Neural progenitor cell (in vitro differentiated cells): ENCODE measurements at regions not wholly inside any gene's neighbourhood (a gene's known extent, or its start where the extent isn't known, plus 50 kb on each side); places are given as distances from the start of the nearest gene placed in this dataset.
A peak's percentile ranks its signal among the peaks of the same experiment; 100 is the strongest.

Source experiments
- DNase-seq: peaks from one replicate; pipeline ENCODE4 v3.0.0-alpha.2; 2016; ENCODE audit warnings: low spot score
- H2AFZ ChIP-seq: fragments of 200-600 bp; sonication (generic); replicated peaks from 2 replicates; pipeline ENCODE4 v1.6.1; 2016; ENCODE audit warnings: antibody characterized with exemption
- H3F3A ChIP-seq: fragments of 200-600 bp; sonication (generic); 2 replicates; pipeline ENCODE4 v1.6.1; 2016; ENCODE audit warnings: antibody characterized with exemption, low read depth
- H3K27ac ChIP-seq: fragments of 200-600 bp; sonication (generic); 2 replicates; pipeline ENCODE4 v1.5.1; 2016; ENCODE audit warnings: mild to moderate bottlenecking
- H3K27me3 ChIP-seq: fragments of 200-600 bp; sonication (generic); 2 replicates; pipeline ENCODE4 v1.6.1; 2016; ENCODE audit warnings: mild to moderate bottlenecking, moderate library complexity
- H3K36me3 ChIP-seq: fragments of 200-600 bp; sonication (generic); 2 replicates; pipeline ENCODE4 v1.5.1; 2016
- H3K4me1 ChIP-seq: fragments of 200-600 bp; sonication (generic); 2 replicates; pipeline ENCODE4 v1.6.1; 2016; ENCODE audit warnings: mixed run types
- H3K4me2 ChIP-seq: fragments of 200-600 bp; sonication (generic); 2 replicates; pipeline ENCODE4 v1.6.1; 2016
- H3K4me3 ChIP-seq: fragments of 200-600 bp; sonication (generic); 2 replicates; pipeline ENCODE4 v1.5.1; 2016
- H3K79me2 ChIP-seq: fragments of 200-600 bp; sonication (generic); 2 replicates; pipeline ENCODE4 v1.6.1; 2016; ENCODE audit warnings: low read depth
- H3K9ac ChIP-seq: fragments of 200-600 bp; sonication (generic); 2 replicates; pipeline ENCODE4 v1.6.1; 2016
- H3K9me3 ChIP-seq: fragments of 200-600 bp; sonication (generic); 2 replicates; pipeline ENCODE4 v1.5.1; 2016; ENCODE audit warnings: low read depth
- H4K20me1 ChIP-seq: fragments of 200-600 bp; sonication (generic); 2 replicates; pipeline ENCODE4 v1.6.1; 2016; ENCODE audit warnings: low read depth
- H3K27ac Mint-ChIP-seq: 3 replicates; pipeline ENCODE4 v1.8.0; 2021; ENCODE audit warnings: mixed read lengths
- H3K27me3 Mint-ChIP-seq: 2 replicates; pipeline ENCODE4 v1.8.0; 2022; ENCODE audit warnings: low read depth, mild to moderate bottlenecking, inconsistent platforms, moderate library complexity, mixed read lengths; ENCODE audit not compliant: insufficient read depth
- H3K36me3 Mint-ChIP-seq: 3 replicates; pipeline ENCODE4 v1.8.0; 2021; ENCODE audit warnings: mixed read lengths
- H3K4me1 Mint-ChIP-seq: 3 replicates; pipeline ENCODE4 v1.8.0; 2021; ENCODE audit warnings: mixed read lengths
- H3K4me3 Mint-ChIP-seq: 3 replicates; pipeline ENCODE4 v1.8.0; 2021; ENCODE audit warnings: mild to moderate bottlenecking, moderate library complexity, mixed read lengths
- H3K9me3 Mint-ChIP-seq: 3 replicates; pipeline ENCODE4 v1.8.0; 2020; ENCODE audit warnings: mixed read lengths
- CTCF ChIP-seq: fragments of 200-600 bp; sonication (generic); IDR thresholded peaks from 2 replicates; pipeline ENCODE4 v1.5.1; 2017; ENCODE audit warnings: antibody characterized with exemption, mild to moderate bottlenecking
- EZH2 ChIP-seq: fragments of 200-600 bp; sonication (generic); IDR thresholded peaks from 2 replicates; pipeline ENCODE4 v1.6.1; 2017; ENCODE audit warnings: antibody characterized with exemption, mild to moderate bottlenecking, moderate library complexity
- EZH2phosphoT487 ChIP-seq: fragments of 200-600 bp; sonication (generic); IDR thresholded peaks from 2 replicates; pipeline ENCODE4 v1.6.1; 2017; ENCODE audit warnings: antibody characterized with exemption

DNA sequence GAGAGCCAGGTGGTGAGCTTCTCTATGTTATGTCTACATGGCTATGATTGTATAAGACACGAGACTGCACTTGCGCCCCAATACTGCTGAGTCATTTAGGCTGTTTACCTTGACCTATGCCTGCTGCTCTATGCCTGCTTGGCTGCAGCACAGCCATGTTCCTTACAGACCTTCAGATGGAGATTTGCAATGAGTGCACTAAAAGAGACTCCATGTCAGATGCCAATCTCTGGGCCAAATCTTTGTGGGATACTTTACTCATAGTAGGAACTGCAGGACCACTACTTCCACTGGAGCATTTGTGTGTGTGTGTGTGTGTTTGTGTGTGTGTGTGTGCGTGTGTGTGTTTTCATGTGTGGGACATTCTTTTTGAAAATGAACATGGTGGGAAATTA, 50.0 kb upstream of the KMT2E start:
- H3K27ac Mint-ChIP-seq: peak overlapping the region; percentile 60
- peaks cover 17% of the 10 kb centered on the region for H3K4me1 Mint-ChIP-seq
- peaks cover 11% of the 10 kb centered on the region for H3K36me3 Mint-ChIP-seq
- no peaks in the 10 kb centered on the region for H3K27me3 Mint-ChIP-seq
- Histone ChIP-seq H2AFZ (no peak overlapping the region), H3K79me2 (no peaks in the 10 kb centered on the region), H3F3A (no peaks in the 10 kb centered on the region), H3K4me3 (no peak overlapping the region), H3K27ac (no peak overlapping the region), H3K4me1 (no peaks in the 10 kb centered on the region), H3K9me3 (no peaks in the 10 kb centered on the region), H3K27me3 (no peaks in the 10 kb centered on the region), H3K36me3 (no peaks in the 10 kb centered on the region), H4K20me1 (no peaks in the 10 kb centered on the region), H3K9ac (no peak overlapping the region), H3K4me2 (no peak overlapping the region)
- peaks cover 20% of the 10 kb centered on the region for H3K9me3 Mint-ChIP-seq
- no peak for DNase-seq
- TF ChIP-seq CTCF: no peak
- no peak for TF ChIP-seq EZH2
- no peak for TF ChIP-seq EZH2phosphoT487
- no peak overlapping the region for H3K4me3 Mint-ChIP-seq
